ELF-1 (cell line): ENCODE measurements at regions not wholly inside any gene's neighbourhood (a gene's known extent, or its start where the extent isn't known, plus 50 kb on each side); places are given as distances from the start of the nearest gene placed in this dataset.
"Not testable (repeated sequence)": the region's sequence is repeated elsewhere in the genome, so short reads cannot be mapped to it uniquely, and the experiment has no call there.

Source experiments
- DNase-seq: peaks from one replicate; pipeline ENCODE4 v3.0.0-alpha.2; 2016; ENCODE audit warnings: low read depth, low spot score

GRCh38 chr1:10910681-10911489 is 101.6 kb upstream of the TARDBP start:
- DNase-seq: no peak

GRCh38 chr1:10911490-10912166 is 100.8 kb upstream of the TARDBP start:
- DNase-seq: no peak

GRCh38 chr1:10912441-10912840 is 100.0 kb upstream of the TARDBP start:
- no peak for DNase-seq

GRCh38 chr1:10914056-10914455 is 98.4 kb upstream of the TARDBP start:
- DNase-seq: no peak

- DNase-seq: no peak
Observed at GRCh38 chr1:10915594-10915993, 96.9 kb upstream of the TARDBP start.

GRCh38 chr1:10916311-10916710 is 96.1 kb upstream of the TARDBP start:
- DNase-seq: no peak

GRCh38 chr1:10916991-10917390 is 95.5 kb upstream of the TARDBP start:
- DNase-seq: no peak

GRCh38 chr1:10917513-10918454 is 94.7 kb upstream of the TARDBP start:
- DNase-seq: no peak

GRCh38 chr1:10918531-10918930 is 93.9 kb upstream of the TARDBP start:
- no peak for DNase-seq

GRCh38 chr1:10920063-10920626 is 92.3 kb upstream of the TARDBP start:
- DNase-seq: no peak

- not testable (repeated sequence) for DNase-seq
Observed at GRCh38 chr1:10922315-10923060, 90.0 kb upstream of the TARDBP start.

GRCh38 chr1:10924030-10924429 is 88.4 kb upstream of the TARDBP start:
- DNase-seq: no peak

- DNase-seq: no peak
Observed at GRCh38 chr1:10928654-10929053, 83.8 kb upstream of the TARDBP start.

- DNase-seq: no peak
Observed at GRCh38 chr1:10932088-10932487, 80.4 kb upstream of the TARDBP start.

GRCh38 chr1:10934150-10934818 is 78.2 kb upstream of the TARDBP start:
- no peak for DNase-seq

- peak; percentile 52 for DNase-seq
Observed at GRCh38 chr1:10935246-10935645, 77.2 kb upstream of the TARDBP start.

GRCh38 chr1:10935724-10936123 is 76.7 kb upstream of the TARDBP start:
- DNase-seq: no peak

- no peak for DNase-seq
Observed at GRCh38 chr1:10936998-10937901, 75.2 kb upstream of the TARDBP start.

GRCh38 chr1:10938741-10939417 is 73.6 kb upstream of the TARDBP start:
- no peak for DNase-seq
